Erythroblast (primary cell): ENCODE measurements at regions not wholly inside any gene's neighbourhood (a gene's known extent, or its start where the extent isn't known, plus 50 kb on each side); places are given as distances from the start of the nearest gene placed in this dataset.

Source experiments
- GATA1 ChIP-seq: IDR thresholded peaks from 2 replicates; pipeline ENCODE4 v1.6.1; 2011; ENCODE audit warnings: low read depth, mild to moderate bottlenecking, control low read depth, low read length, moderate library complexity
- POLR2A ChIP-seq: IDR thresholded peaks from 2 replicates; pipeline ENCODE4 v1.6.1; 2011; ENCODE audit warnings: mild to moderate bottlenecking, low read length

DNA sequence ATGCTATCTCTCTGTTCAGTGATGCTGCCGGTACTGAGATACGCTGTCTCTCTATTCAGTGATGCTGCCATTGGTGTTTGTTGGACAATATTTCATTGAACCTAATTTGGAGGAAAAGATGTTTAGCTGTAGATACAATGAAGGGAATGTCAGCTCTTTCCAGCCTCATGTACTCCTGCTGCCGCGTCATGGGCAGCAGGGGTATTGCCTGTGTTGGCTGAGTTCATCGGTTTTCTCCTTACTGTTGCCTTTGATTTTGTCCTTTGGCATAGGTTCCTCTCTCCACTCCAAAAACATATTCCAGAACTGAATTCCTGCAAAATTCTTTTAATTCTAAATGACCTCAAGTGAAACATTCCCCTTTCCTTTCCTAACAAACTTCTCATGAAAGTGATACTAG, 942.6 kb downstream of the NLGN4Y start:
- TF ChIP-seq POLR2A (no peak), GATA1 (no peak)
